ENCODE measurements at regions not wholly inside any gene's neighbourhood (a gene's known extent, or its start where the extent isn't known, plus 50 kb on each side); places are given as distances from the start of the nearest gene placed in this dataset.
A peak's percentile ranks its signal among the peaks of the same experiment; 100 is the strongest.

DNA sequence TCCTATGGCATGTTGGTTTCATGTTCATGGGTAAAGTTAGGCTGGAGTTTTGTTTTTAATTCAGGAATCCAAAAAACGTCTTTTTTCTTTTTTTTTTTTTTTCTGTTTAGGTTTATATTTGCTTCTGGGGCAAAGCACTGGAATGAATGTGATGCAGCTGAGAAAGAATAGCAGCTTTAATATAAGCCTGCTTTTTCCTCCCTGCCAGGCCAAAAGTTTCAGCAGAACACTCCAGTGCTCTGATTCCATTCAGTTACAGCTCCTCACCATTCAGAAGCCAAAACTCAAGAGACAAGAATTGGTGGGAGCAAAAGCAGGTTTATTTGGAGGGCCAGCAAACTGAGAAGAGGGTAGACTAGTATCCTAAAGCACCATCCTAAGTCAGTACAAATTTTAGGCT is 102.7 kb upstream of the PELI1 start:
- intact Hi-C loops (cut with DNase I): no loop called here
- Histone ChIP-seq H3K27me3 (no peaks in the 10 kb centered on the region), H3K4me1 (ENCODE audit: insufficient read depth) (peaks cover 5% of the 10 kb centered on the region), H3K27ac (peak overlapping the region in 1 of 2 donors; percentile 19), H3K36me3 (no peaks in the 10 kb centered on the region), H3K9me3 (no peaks in the 10 kb centered on the region), H3K4me3 (no peak overlapping the region)
- WGBS, 3 donors: 2 to 10% (median 8%) methylated on average over 1 of the region's 1 CpG
- DNase-seq: no peak
- no peak for TF ChIP-seq EP300 (IDR thresholded peaks at IDR 0.05)
- no peak for TF ChIP-seq POLR2A (IDR thresholded peaks at IDR 0.05)
- TF ChIP-seq, protein P1, sequence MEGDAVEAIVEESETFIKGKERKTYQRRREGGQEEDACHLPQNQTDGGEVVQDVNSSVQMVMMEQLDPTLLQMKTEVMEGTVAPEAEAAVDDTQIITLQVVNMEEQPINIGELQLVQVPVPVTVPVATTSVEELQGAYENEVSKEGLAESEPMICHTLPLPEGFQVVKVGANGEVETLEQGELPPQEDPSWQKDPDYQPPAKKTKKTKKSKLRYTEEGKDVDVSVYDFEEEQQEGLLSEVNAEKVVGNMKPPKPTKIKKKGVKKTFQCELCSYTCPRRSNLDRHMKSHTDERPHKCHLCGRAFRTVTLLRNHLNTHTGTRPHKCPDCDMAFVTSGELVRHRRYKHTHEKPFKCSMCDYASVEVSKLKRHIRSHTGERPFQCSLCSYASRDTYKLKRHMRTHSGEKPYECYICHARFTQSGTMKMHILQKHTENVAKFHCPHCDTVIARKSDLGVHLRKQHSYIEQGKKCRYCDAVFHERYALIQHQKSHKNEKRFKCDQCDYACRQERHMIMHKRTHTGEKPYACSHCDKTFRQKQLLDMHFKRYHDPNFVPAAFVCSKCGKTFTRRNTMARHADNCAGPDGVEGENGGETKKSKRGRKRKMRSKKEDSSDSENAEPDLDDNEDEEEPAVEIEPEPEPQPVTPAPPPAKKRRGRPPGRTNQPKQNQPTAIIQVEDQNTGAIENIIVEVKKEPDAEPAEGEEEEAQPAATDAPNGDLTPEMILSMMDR (IDR thresholded peaks at IDR 0.05): no peak

DNA sequence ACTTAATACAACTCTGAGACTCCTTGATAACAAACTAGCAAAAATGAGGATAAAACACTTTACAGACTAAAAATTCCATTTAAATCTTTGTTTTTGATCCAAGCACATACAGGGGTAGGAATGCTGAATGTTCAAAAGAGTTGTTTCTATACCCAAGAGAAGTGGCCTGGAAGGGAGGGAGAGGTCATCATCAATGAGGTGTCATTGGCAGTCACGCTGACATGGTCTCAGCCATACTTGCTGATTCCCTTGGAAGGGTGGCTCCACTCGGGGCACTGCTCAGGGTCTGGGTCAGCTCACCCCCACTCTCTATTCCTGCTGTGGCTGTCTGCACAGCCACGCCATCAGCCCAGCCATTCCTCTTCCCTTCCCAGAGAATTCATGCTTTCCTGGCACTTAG is 105.2 kb upstream of the PELI1 start:
- TF ChIP-seq EP300 (IDR thresholded peaks at IDR 0.05) (no peak), POLR2A (IDR thresholded peaks at IDR 0.05) (no peak)
- TF ChIP-seq, protein P1 (IDR thresholded peaks at IDR 0.05): no peak
- no peak overlapping the region for H3K27ac ChIP-seq
- DNase-seq: no peak
- H3K9me3 ChIP-seq: no peaks in the 10 kb centered on the region
- intact Hi-C loops (cut with DNase I): no loop called here
- no peaks in the 10 kb centered on the region for H3K36me3 ChIP-seq
- no peaks in the 10 kb centered on the region for H3K27me3 ChIP-seq
- peaks cover 5% of the 10 kb centered on the region for H3K4me1 ChIP-seq (ENCODE audit: insufficient read depth)
- no peak overlapping the region for H3K4me3 ChIP-seq
- WGBS, 3 donors: 85 to 91% (median 87%) methylated on average over 3 of the region's 3 CpGs

DNA sequence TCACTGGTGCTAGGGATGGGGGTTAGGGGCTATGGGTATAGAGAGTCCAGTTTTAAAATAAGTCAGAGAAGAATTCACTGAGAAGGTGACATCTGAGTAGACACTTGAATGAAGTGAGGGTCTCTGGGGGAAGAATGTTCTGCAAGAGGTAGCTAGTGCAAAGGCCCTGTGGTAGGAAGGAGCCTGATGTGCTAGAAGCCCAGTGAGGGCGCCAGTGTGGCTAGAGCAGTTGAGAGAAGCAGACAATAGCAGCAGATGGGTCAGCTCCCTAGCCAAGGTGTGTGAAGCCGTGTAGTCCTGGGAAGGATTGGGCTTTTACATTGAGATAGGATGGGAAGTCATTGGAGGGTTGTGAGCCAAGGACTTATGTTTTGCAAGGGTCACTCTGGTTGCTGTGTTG is 105.8 kb upstream of the PELI1 start:
- TF ChIP-seq EP300 (IDR thresholded peaks at IDR 0.05) (no peak), POLR2A (IDR thresholded peaks at IDR 0.05) (no peak)
- TF ChIP-seq, protein P1 (IDR thresholded peaks at IDR 0.05): no peak
- DNase-seq: no peak
- intact Hi-C loops (cut with DNase I): no loop called here
- 91 to 98% (median 97%) methylated on average over 2 of the region's 2 CpGs for WGBS, 3 donors
- Histone ChIP-seq H3K27me3 (no peaks in the 10 kb centered on the region), H3K27ac (no peak overlapping the region), H3K9me3 (no peaks in the 10 kb centered on the region), H3K4me1 (ENCODE audit: insufficient read depth) (peaks cover 5% of the 10 kb centered on the region), H3K36me3 (no peaks in the 10 kb centered on the region), H3K4me3 (no peak overlapping the region)

DNA sequence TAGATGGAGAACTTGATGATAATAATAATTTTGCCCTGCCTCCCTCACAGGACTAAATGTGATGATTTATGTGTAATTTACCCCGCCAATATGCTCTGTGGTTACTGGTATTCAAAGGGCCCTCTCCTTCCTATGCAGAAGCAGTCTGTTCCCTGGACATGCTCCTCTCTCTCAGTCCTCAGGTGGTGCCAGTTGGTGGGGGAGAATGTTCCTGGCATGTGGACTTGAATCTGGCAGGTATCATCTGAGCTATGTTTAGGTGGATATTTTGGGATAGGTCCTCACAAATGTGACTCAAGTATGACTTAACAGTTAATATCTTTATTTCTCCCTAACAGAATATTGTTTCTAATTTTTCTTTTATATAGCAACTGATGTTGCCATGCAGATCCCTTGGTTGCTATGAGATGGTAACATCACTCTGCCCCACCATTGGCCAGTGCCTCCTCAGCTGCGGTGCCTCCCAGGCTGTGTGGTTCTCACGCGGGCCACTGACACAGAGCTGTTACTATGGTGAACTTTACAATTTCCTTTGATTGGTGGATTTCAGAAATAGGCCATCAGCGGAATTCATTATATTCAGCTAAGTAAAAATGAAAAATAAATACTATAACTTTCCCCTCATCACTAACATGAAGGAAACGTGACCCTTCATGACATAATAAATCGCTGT is 106.7 kb upstream of the PELI1 start:
- H3K9me3 ChIP-seq: no peaks in the 10 kb centered on the region
- H3K36me3 ChIP-seq: no peaks in the 10 kb centered on the region
- no peak overlapping the region for H3K4me3 ChIP-seq
- H3K4me1 ChIP-seq (ENCODE audit: insufficient read depth): peaks cover 5% of the 10 kb centered on the region
- intact Hi-C loops (cut with DNase I): no loop called here
- H3K27me3 ChIP-seq: no peaks in the 10 kb centered on the region
- DNase-seq: no peak
- H3K27ac ChIP-seq: no peak overlapping the region
- WGBS, 3 donors: 89 to 94% (median 92%) methylated on average over 7 of the region's 7 CpGs
- TF ChIP-seq, protein P1 (IDR thresholded peaks at IDR 0.05): no peak
- no peak for TF ChIP-seq EP300 (IDR thresholded peaks at IDR 0.05)
- no peak for TF ChIP-seq POLR2A (IDR thresholded peaks at IDR 0.05)
